ENCODE measurements at regions not wholly inside any gene's neighbourhood (a gene's known extent, or its start where the extent isn't known, plus 50 kb on each side); places are given as distances from the start of the nearest gene placed in this dataset.

GRCh38 chrX:42135583-42136228 is 212.4 kb upstream of the CASK start:
- Histone ChIP-seq H3K9ac (ENCODE audit: low read length) (no peak overlapping the region), H3K27ac (ENCODE audit: low read depth, low read length, poor library complexity, severe bottlenecking) (no peak overlapping the region), H3K4me1 (ENCODE audit: insufficient read depth, low read length, severe bottlenecking) (no peaks in the 10 kb centered on the region), H3K36me3 (ENCODE audit: insufficient read depth, low read length) (no peaks in the 10 kb centered on the region), H3K9me2 (ENCODE audit: low read depth, low read length) (no peaks in the 10 kb centered on the region), H3F3A (ENCODE audit: insufficient read depth, low read length) (no peaks in the 10 kb centered on the region), H3K4me3 (ENCODE audit: low read depth, low read length, poor library complexity, severe bottlenecking) (no peak overlapping the region), H3K79me2 (ENCODE audit: insufficient read depth, low read length) (no peaks in the 10 kb centered on the region), H3K9me3 (ENCODE audit: low read length) (no peaks in the 10 kb centered on the region), H3K4me2 (ENCODE audit: low read length) (no peak overlapping the region), H4K20me1 (ENCODE audit: insufficient read depth, low read length) (no peaks in the 10 kb centered on the region), H3K27me3 (ENCODE audit: insufficient read depth, low read length) (no peaks in the 10 kb centered on the region), H2AFZ (ENCODE audit: low read length) (no peak overlapping the region)
- TF ChIP-seq CTCF (IDR thresholded peaks at IDR 0.05; ENCODE audit: low read length) (no peak), EZH2 (IDR thresholded peaks at IDR 0.05; ENCODE audit: borderline replicate concordance, low read length) (no peak)

DNA sequence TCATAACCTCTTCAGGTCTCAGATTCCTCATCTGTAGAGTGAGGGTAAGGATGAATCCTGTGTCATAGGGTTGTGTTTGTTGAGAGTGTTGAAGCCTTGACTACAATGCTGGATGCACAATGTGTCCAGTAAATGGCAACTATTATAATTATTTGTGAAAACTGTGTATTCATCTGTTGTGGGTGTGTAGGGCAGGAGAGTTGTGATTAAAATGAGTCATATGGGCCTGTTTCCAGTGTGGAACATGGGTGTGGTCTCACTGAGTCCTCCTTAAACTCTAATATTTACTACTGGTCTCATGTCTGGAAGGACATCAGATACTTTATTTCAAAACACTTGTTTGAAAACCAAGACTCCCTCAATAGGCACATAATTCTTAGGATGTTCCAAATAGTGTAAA is 208.5 kb upstream of the CASK start:
- Histone ChIP-seq H2AFZ (ENCODE audit: low read length) (no peak overlapping the region), H3K36me3 (ENCODE audit: insufficient read depth, low read length) (no peaks in the 10 kb centered on the region), H3F3A (ENCODE audit: insufficient read depth, low read length) (no peaks in the 10 kb centered on the region), H3K9ac (ENCODE audit: low read length) (no peak overlapping the region), H3K27ac (ENCODE audit: low read depth, low read length, poor library complexity, severe bottlenecking) (no peak overlapping the region), H3K4me2 (ENCODE audit: low read length) (no peak overlapping the region), H3K4me3 (ENCODE audit: low read depth, low read length, poor library complexity, severe bottlenecking) (no peak overlapping the region), H3K9me3 (ENCODE audit: low read length) (no peaks in the 10 kb centered on the region), H3K9me2 (ENCODE audit: low read depth, low read length) (no peaks in the 10 kb centered on the region), H4K20me1 (ENCODE audit: insufficient read depth, low read length) (no peaks in the 10 kb centered on the region), H3K27me3 (ENCODE audit: insufficient read depth, low read length) (no peaks in the 10 kb centered on the region), H3K79me2 (ENCODE audit: insufficient read depth, low read length) (no peaks in the 10 kb centered on the region), H3K4me1 (ENCODE audit: insufficient read depth, low read length, severe bottlenecking) (no peaks in the 10 kb centered on the region)
- TF ChIP-seq CTCF (IDR thresholded peaks at IDR 0.05; ENCODE audit: low read length) (no peak), EZH2 (IDR thresholded peaks at IDR 0.05; ENCODE audit: borderline replicate concordance, low read length) (no peak)

- H3K9ac ChIP-seq (ENCODE audit: low read length): no peak overlapping the region
- H2AFZ ChIP-seq (ENCODE audit: low read length): no peak overlapping the region
- no peak overlapping the region for H3K4me3 ChIP-seq (ENCODE audit: low read depth, low read length, poor library complexity, severe bottlenecking)
- no peaks in the 10 kb centered on the region for H3K36me3 ChIP-seq (ENCODE audit: insufficient read depth, low read length)
- no peaks in the 10 kb centered on the region for H3F3A ChIP-seq (ENCODE audit: insufficient read depth, low read length)
- no peak overlapping the region for H3K4me2 ChIP-seq (ENCODE audit: low read length)
- H3K4me1 ChIP-seq (ENCODE audit: insufficient read depth, low read length, severe bottlenecking): no peaks in the 10 kb centered on the region
- no peaks in the 10 kb centered on the region for H3K79me2 ChIP-seq (ENCODE audit: insufficient read depth, low read length)
- H3K9me2 ChIP-seq (ENCODE audit: low read depth, low read length): no peaks in the 10 kb centered on the region
- no peaks in the 10 kb centered on the region for H3K9me3 ChIP-seq (ENCODE audit: low read length)
- TF ChIP-seq EZH2 (IDR thresholded peaks at IDR 0.05; ENCODE audit: borderline replicate concordance, low read length) (no peak), CTCF (IDR thresholded peaks at IDR 0.05; ENCODE audit: low read length) (no peak)
- no peak overlapping the region for H3K27ac ChIP-seq (ENCODE audit: low read depth, low read length, poor library complexity, severe bottlenecking)
- no peaks in the 10 kb centered on the region for H3K27me3 ChIP-seq (ENCODE audit: insufficient read depth, low read length)
- H4K20me1 ChIP-seq (ENCODE audit: insufficient read depth, low read length): no peaks in the 10 kb centered on the region
Measured at GRCh38 chrX:42129022-42129940, 205.9 kb upstream of the CASK start.

All from OCI-LY1 (cell line).